NCI-H748 (cell line): ENCODE measurements at regions not wholly inside any gene's neighbourhood (a gene's known extent, or its start where the extent isn't known, plus 50 kb on each side); places are given as distances from the start of the nearest gene placed in this dataset.
"Not testable (repeated sequence)": the region's sequence is repeated elsewhere in the genome, so short reads cannot be mapped to it uniquely, and the experiment has no call there.

Experiments
- DNase-seq: peaks from one replicate; lab custom pipeline; 2025; ENCODE audit not compliant: unreplicated experiment; lab: John Stamatoyannopoulos, UW

DNA sequence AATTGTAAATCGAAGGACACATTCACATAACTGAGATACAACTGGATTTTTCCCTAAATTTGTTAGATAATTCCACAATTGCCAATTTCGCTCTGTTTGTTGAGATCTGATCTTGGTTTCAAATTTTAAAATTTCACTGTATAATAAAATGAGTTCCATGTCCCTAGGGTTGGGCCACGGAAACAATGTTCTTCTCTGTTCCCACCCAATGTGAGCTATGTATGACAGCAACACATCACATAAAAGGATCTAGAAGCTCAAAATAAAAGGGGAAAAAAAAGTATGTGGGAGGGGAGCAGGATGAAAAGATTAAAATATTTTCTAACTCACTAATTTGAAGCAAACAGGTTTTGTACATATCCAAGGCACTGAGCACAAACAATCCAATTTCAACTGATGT, 287.8 kb upstream of the MKLN1 start:
- no peak for DNase-seq

DNA sequence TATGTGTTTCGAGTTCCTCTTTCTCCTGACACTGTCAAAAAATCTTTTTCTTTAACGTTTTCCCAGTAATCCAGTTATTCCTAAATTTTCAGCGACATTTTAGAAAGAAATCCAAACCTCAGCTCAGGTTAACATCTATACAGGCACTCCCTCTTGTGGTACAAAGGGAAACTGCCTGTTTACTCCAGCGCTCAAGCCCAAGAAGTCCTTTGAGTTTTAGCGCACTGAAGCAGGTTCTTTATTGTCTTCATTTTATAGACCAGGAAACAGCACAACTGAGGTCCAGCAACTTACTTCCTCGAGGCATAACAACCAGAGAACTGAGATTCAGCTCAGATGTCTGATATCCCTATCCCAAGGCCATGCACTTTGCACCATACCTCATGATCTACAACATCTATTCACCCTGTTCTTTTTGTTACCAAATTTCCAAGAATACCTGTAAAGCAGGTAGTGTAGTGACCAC, 287.2 kb upstream of the MKLN1 start:
- DNase-seq: peak; percentile 52

DNA sequence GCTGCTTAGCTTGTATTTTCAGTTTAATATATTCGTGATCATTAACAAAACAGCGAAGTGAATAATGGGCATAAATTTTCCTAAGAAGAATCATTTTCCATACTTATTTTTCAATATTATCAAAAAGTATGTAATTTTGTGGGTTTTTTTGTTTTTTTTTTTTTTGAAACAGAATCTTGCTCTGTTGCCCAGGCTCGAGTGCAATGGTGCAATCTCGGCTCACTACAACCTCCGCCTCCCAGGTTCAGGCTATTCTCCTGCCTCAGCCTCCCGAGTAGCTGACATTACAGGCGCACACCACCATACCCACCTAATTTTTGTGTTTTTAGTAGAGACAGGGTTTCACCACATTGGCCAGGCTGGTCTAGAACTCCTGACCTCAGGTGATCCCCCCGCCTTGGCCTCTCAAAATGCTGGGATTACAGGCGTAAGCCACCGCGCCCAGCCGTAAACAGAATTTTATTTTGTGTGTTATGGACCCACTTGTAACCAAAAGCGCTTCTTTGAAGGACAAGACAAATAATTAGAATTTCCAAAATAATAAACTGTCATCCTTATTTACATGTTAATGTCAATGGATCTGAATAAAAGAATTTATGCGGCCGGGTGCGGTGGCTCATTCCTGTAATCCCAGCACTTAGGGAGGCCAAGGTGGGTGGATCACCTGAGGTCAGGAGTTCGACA, 286.5 kb upstream of the MKLN1 start:
- DNase-seq: not testable (repeated sequence)

DNA sequence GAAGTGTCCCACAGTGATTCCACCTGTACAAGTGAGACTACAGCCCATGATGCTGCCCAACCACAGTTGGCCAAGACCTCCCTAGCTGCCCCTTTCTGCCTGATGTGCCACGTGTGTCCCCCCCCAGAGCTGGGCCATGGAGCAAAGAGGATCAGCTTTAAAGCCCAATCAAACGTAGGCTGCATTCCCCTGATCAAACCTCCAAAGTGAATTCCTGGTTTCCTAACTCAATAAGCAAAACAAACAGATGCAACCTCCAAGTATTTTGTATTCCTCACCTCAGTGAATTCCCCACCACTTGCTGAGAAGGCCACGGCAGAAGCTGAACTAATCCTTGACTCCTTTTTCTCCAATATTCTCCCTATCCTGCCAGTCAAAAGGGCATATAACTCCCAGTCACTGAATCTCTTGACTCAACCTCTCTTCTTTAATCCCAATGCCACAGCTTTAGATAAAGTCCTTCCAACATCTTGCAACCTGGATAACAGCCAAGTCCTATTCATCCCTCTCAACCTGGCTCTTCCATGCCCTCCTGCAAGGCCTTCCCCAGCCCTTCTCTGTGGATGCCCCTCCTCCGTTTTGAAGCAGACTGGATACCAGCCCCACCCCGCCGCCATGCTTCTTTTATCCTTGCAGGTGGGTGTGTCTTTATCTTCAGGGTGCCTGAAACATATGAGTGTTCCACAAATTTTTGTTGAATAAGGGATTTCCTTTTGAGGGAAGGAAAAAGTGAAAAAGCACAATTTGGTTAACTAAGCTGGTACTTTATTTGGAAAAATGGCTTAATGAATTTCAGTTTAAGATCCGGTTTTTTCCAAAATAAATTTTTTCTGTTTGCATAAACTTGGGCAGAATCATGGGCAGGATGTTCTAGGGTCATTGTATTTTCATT, 285.2 kb upstream of the MKLN1 start:
- peak; percentile 18 for DNase-seq

DNA sequence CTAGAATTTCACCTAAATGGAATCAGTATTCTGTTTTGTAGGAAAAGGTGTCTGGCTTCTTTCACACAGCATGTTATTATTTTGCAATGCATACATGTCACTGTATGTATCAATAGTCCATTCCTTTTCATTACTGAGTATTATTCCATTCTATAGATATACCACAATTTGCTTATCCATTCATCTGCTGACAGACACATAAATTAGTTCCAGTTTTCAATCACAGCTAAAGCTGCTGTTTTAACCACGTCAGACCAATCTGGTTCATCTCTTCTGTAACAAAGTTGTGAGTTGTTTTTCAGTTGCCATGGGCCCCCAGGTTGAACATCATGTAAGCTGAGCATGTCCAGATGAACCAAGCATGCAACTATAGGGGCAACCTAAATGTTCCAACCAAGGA, 282.1 kb upstream of the MKLN1 start:
- no peak for DNase-seq

DNA sequence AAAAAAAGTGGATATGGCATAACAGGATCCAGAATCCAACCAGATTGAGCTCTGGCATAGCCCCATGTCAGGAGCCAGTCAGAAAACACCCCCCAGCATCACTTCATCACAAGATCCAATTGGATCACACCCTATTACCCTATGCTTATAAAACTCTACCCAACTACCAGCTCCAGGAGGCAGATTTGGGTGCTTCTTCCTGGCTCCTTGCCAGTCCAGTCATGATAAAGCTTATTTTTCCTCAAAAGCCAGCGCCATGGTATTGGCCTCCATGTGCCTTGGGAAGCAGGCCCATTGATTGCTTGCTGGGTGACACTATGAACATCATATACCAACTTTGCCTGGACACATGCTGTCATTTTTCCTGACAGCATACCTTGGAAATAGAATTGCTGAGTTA, 281.4 kb upstream of the MKLN1 start:
- no peak for DNase-seq

DNA sequence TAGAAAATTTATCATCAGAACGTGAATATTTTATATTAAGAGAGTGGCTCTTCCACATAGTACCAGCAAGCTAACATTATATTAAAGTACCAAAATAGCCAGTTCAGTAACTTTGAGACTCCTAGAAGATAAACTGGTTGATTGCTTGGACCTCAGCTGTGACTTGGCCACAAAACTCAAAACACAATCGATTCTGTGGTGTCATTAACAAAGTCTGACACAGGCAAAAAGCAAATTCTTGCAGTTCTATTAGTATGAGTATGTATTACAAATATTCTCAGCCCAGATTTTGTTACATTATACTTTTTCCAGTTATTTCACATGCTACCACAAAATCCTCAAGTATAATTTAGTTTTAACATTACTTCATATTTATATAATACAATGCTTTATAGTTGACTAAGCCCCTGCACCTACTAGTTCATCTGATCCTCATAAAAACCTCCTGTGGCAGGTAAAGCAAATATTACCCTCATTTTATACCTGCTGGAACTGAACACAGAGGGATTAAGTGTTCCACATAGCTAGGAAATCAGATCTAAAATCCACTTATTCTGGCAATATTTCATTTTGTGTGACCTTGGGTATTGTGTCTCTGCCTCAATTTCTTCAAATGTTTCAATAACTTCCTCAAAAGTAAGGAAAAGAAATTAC, 279.9 kb upstream of the MKLN1 start:
- DNase-seq: no peak

DNA sequence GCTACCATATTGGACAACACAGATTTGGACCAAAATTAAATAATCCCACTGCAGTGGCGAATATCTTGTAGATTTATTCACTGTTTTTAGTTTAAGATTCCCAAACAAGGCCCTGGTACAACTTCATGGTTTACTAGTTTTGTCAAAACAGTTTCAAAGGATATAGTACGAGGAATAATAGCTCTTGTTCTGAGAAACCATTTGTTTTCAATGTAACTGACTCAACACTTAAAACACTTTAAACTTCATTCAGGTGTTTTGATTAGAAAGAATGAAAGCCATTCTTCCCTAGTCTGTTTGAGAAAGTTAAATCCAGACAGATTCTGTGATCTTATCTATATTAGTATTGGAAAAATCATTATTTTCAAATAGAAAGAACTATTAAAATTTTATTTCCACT, 276.4 kb upstream of the MKLN1 start:
- no peak for DNase-seq

DNA sequence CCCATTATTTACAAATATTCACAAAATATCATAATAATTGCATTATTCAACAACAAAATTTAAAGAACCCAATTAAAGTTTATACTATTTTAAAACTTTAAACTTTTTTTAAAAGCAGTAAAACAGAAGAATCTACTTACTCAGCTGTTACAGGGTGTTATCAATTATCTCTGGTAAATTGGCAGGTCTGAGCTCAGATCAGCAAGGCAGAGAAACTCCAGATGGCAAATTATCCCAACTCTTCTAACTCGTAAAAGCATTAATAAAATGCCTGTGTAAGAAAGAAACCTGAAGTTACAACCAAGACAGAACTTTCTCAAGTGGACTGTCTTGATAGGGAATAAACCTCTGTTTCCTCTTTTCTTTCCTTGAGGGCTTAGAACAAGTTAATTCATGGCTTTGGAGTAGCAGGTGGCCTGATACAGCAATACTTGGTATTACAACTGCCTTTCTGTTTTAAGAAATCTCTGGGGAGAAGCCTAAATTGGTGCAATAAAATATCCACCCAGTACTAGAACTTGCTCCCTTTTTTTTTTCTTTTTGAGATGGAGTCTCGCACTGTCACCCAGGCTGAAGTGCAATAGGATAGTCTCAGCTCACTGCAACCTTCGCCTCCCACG, 275.3 kb upstream of the MKLN1 start:
- no peak for DNase-seq

DNA sequence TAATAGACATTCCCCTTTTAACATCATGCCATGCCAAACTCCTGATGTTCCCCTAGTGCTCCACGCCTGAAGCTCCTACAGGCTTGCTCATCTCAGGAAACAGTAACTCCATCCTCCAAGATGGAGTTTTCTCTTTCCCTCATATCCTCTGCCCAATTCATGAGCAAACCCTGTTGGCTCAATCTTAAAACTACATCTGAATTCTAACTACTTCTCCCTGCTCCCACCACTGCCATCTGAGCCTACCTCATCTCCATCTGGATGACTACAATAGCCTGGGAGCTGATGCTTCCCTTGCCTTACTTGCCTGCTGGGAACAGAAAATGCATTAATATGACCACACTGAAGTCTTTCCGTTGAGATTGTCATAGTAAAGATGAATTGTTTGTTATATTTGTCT, 271.7 kb upstream of the MKLN1 start:
- no peak for DNase-seq

DNA sequence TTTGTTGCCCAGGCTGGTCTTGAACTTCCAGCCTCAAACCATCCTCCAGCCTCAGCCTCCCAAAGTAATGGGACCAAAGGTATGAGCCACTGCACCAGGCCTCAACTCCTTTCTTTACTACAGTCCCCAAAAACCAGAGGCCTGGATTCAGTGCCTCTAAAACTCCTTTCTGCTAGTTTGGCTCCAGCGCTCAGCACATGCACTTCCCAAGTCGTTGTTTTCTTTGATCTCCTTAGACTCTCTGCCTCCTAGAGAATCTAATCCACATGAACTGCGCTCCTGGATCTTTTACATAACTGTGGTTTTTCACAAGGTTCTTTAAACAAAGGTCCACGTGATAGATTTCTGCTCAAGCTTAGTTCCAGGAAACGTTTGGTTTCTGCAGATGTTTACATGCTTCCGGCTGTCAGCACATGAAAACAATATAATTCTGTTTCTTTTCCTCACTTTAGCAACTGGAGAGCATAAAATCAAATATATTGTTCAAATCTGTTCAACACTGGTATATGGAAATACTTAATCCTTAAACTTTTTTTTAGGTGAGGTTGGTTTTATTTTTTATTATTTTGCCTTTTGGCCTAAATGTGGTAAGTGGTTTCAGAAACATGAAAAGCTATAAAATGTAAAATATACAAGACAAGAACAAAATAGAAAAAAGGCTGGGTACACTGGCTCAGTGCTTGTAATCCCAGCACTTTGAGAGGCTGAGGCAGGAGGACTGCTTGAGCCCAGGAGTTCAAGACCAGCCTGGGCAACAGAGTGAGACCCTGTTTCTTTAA, 270.5 kb upstream of the MKLN1 start:
- DNase-seq: no peak

DNA sequence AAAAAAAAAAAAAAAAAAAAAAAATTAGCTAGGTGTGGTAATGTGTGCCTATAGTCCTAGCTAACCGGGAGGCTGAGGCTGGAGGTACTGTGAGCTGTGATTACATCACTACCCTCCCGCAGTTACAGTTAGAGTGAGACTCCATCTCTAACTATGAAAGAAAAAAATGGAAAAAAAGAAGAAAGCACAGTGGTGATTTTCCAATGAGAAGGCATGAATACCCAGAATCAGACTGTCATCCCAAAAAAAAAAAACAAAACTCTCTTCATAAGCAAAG, 269.9 kb upstream of the MKLN1 start:
- no peak for DNase-seq

DNA sequence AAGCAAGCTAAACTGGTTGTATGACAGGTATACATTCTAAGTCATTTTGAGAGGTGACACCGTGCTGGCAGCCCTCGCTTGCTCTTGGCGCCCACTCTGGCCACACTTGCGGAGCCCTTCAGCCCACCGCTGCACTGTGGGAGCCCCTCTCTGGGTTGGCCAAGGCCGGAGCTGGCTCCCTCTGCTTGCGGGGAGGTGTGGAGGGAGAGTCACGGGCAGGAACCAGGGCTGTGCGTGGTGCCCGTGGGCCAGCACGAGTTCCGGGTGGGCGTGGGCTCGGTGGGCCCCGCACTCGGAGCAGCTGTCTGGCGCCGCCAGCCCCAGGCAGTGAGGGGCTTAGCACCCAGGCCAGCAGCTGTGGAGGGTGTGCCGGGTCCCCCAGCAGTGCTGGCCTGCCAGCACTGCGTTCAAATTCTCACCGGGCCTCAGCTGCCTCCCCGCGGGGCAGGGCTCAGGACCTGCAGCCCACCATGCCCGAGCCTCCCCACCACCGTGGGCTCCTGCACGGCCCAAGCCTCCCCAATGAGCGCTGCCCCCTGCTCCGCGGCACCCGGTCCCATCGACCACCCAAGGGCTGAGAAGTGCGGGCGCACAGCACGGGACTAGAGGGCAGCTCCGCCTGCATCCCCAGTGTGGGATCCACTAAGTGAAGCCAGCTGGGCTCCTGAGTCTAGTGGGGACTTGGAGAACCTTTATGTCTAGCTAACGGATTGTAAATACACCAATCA, 269.0 kb upstream of the MKLN1 start:
- DNase-seq: not testable (repeated sequence)

DNA sequence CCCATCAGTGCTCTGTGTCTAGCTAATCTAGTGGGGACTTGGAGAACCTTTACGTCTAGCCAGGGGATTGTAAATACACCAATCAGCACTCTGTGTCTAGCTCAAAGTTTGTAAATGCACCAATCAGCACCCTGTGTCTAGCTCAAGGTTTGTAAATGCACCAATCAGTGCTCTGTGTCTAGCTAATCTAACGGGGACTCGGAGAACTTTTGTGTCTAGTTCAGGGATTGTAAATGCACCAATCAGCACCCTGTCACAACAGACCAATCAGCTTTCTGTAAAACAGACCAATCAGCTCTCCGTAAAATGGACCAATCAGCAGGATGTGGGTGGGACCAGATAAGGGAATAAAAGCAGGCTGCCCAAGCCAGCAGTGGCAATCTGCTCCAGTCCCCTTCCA, 268.3 kb upstream of the MKLN1 start:
- not testable (repeated sequence) for DNase-seq

DNA sequence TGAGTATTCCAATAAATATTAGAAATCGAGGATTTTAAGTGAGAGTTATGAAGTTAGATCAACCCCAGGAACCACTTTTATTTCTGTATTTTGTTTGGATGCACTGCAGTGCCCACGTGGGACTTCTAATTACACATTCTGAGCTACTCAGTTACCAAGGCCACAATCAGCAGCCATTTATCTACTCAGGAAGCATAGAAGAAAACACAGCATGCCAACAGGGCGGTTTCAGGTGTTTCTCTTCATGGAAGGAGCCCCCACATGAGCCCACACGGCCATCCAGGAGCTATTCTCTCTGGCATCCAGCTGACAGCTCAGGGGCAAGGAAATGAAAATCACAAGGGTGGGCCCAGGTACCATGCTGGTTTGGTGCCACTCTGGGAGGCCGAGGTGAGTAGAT, 266.5 kb upstream of the MKLN1 start:
- no peak for DNase-seq

DNA sequence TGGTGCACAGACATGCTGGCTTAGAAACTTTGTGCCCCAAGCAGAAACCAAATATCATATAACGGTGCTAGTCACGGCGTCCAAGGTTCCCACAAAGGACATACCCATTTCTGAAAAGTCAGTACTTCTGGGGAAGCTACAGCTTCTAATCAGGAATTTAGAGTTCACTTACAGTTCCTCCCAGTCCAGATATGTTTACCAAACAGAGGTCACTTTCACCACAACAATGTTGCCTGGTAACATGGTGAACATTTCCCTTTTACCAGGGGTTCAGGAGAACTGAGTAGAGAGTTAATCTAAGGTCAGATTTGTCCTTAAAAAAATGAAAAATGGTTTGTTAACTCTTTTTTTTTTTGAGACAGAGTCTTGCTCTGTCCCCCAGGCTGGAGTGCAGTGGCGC, 265.9 kb upstream of the MKLN1 start:
- DNase-seq: no peak

DNA sequence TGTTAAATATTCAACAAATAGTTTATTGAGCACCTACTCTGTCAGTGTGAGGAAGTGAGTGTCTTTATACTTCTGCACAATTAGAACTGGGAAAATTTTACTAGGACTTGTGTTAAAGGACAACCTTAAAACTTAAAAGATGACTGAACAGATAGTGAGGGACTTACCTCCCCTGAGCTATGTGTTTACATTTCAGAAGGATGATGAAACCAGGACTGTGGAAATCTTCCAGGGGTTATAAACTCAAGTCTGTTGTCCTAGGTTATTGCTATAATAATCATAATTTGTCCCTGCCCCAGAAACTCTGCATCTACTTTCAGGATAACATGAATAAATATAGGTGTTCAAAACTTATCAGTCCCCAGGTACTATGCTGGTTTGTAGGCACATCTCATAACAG, 261.0 kb upstream of the MKLN1 start:
- no peak for DNase-seq

DNA sequence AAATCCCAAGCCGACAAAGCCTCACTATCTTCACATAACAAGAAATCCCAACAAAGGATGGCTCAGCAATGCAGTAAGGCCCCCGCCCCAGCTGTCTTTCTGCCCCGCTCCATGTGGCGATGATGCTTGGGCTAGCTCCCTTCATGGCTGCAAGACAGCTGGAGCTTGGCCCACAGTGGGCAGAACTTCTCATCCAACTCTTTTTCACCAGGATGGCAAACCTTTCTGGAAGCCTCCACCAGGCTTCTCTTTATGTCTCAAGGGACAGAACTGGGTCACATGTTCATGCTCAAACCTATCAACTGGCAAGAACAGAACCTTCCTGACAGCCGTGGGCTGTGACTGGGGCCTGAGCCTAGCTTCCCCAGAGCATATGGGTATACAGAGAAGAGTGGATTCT, 260.5 kb upstream of the MKLN1 start:
- no peak for DNase-seq

DNA sequence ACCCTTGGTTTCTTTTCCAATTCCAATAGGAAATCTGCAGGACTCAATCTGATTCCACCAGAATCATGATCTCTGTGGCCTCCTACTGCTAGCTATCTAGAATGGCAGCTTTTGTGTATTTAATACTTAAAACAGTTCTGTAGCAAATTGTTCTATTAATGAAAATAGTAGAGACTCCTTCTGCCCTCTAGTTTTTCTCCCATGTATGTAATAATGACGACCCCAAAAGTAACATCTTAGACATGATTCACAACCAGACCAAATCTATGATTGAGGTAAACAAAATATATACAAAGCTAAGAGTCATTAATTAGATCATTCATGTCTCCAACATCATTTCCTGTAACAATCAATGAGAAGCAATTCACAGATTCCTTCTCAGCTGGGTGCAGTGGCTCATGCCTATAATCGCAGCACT, 259.1 kb upstream of the MKLN1 start:
- DNase-seq: peak; percentile 15

DNA sequence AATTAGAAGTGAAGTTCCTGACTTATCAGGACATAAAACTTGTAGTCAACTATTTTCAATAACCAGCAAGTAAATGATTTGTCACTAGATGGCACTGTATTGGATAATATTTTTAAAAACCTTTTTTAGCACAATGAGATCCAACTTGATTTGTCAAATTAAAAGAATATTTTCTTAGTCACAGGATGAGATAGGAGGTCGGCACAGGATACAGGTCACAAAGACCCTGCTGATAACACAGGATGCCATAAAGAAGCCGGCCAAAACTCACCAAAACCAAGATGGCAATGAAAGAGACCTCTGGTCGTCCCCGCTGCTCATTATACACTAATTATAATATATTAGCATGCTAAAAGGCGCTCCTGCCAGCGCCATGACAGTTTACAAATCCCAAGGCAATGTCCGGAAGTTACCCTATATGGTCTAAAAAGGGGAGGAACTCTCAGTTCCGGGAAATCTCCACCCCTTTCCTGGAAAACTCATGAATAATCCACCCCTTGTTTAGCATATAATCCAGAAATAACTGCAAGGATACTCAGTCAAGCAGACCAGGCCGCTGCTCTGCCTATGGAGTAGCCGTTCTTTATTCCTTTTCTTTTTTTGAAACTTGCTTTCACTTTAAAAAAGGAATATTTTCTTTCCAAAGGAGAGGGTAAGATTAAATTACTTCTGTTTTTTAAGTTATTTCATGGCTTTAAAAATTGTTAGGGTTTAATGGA, 255.7 kb upstream of the MKLN1 start:
- no peak for DNase-seq
